ENCODE measurements at regions not wholly inside any gene's neighbourhood (a gene's known extent, or its start where the extent isn't known, plus 50 kb on each side); places are given as distances from the start of the nearest gene placed in this dataset.
"Not testable (repeated sequence)": the region's sequence is repeated elsewhere in the genome, so short reads cannot be mapped to it uniquely, and the experiment has no call there.

DNA sequence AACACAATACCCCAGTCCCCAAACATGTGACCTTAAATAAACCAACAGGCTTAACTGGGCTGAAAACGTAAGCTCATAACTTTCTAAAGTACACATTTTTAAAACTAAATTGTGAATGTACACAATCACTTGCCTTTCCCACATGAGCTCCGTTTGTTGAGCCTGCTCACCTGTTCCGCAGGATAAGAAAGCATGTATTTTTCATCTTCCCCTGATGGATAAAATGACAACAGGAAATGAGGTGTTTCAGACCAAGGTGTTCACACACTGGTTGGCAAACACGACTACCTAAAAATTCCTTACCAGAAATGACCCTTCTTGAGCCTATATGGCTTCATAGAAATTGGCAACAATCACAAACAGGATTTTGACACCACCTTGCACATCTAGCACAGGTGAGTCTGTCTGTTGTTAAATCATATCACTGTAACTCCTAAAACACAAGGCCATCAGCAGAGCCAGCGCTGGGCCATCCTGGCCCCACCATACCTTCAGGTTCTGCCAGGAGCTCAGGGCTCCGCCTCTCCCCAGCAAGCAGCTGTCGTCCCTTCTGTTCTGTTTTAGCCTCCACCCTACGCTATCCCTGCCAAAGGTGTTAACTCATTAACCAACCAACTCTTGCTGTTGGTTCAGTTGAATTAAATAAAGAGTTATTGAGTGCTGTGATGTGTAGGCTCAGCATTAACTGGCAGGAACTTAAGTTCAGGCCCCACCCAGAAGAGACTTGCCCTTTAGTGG is 73.6 kb upstream of the RNF32 start:
- Histone ChIP-seq H3K36me3 (ENCODE audit: control insufficient read depth in 1 of 2, insufficient read depth in 2 of 2, low read depth in 1 of 2, low read length in 2 of 2) (no peaks in the 10 kb centered on the region), H3K23ac (ENCODE audit: low read length in 2 of 2) (no peak overlapping the region), H2BK120ac (ENCODE audit: low read depth, low read length) (no peak overlapping the region), H3K27ac (ENCODE audit: low read length, poor library complexity, severe bottlenecking) (no peak overlapping the region), H2AK5ac (ENCODE audit: low read length, severe bottlenecking) (no peak overlapping the region), H3K27me3 (ENCODE audit: control insufficient read depth in 1 of 2, insufficient read depth in 1 of 2, low read length in 2 of 2) (no peaks in the 10 kb centered on the region), H3K4me2 (ENCODE audit: low read length, poor library complexity, severe bottlenecking) (no peak overlapping the region), H2BK15ac (ENCODE audit: low read depth, poor library complexity, severe bottlenecking) (no peak overlapping the region), H2BK5ac (ENCODE audit: low read depth, low read length, poor library complexity, severe bottlenecking) (no peak overlapping the region), H4K91ac (ENCODE audit: low read length) (no peak overlapping the region), H3K4me1 (ENCODE audit: control insufficient read depth, insufficient read depth, low read depth, low read length) (no peaks in the 10 kb centered on the region), H3K9ac (ENCODE audit: low read length) (no peak overlapping the region), H3K9me3 (ENCODE audit: control insufficient read depth, low read length) (no peaks in the 10 kb centered on the region), H3K14ac (ENCODE audit: low read length in 2 of 2) (no peak overlapping the region), H3K4me3 (ENCODE audit: insufficient read depth in 1 of 2, low read depth in 1 of 2, low read length in 2 of 2) (no peak overlapping the region), H2BK12ac (ENCODE audit: low read length in 2 of 2) (no peak overlapping the region), H2AFZ (ENCODE audit: low read depth, low read length) (no peak overlapping the region), H3K79me1 (replicated peaks; ENCODE audit: low read length, poor library complexity, severe bottlenecking) (no peaks in the 10 kb centered on the region), H3K4ac (ENCODE audit: low read depth in 1 of 2, low read length in 2 of 2) (no peak overlapping the region), H4K8ac (ENCODE audit: low read length) (no peak overlapping the region), H3K18ac (ENCODE audit: low read depth in 1 of 2, low read length in 2 of 2) (no peak overlapping the region)
- DNase-seq, result no peak
- 67% methylated on average over 6 of the region's 8 CpGs for WGBS

DNA sequence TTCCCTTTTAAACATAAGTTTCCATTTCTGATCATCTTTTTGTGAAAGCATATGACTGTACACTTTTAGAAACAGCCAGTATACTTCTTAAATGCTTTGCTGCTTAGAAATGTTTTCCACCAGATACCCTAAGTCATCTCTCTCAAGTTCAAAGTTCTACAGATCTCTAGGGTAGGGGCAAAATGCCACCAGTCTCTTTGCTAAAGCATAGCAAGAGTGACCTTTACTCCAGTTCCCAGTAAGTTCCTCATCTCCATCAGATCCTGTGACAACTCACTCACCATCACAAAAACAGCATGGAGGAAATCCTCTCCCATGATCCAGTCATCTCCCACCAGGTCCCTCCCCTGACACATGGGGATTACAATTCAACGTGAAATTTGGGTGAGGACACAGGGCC is 75.6 kb upstream of the RNF32 start:
- H3K36me3 ChIP-seq (ENCODE audit: control insufficient read depth in 1 of 2, insufficient read depth in 2 of 2, low read depth in 1 of 2, low read length in 2 of 2); H2AFZ ChIP-seq (ENCODE audit: low read depth, low read length): not testable (repeated sequence)

DNA sequence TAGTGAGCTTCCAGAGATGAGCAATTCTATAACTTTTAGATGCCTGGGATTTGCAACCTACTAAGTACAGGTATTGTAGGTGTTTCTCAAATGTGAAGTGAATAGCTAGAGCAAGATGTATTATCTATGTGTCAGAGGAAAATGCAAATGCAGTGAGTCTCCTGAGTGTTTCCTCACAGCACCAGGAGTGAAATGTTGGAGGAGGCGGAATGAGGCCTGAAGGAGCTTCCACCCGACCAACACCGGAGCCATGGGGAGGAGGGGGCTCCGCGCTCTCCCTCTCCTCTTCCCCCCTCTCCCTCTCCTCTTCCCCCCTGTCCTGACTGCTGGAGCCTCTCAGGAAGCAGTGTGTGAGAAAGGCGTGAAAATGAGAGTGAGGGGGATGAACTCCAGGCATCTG is 79.9 kb upstream of the RNF32 start:
- no peaks in the 10 kb centered on the region for H3K27me3 ChIP-seq (ENCODE audit: control insufficient read depth in 1 of 2, insufficient read depth in 1 of 2, low read length in 2 of 2)
- no peak overlapping the region for H3K4me2 ChIP-seq (ENCODE audit: low read length, poor library complexity, severe bottlenecking)
- no peak overlapping the region for H3K27ac ChIP-seq (ENCODE audit: low read length, poor library complexity, severe bottlenecking)
- no peaks in the 10 kb centered on the region for H3K9me3 ChIP-seq (ENCODE audit: control insufficient read depth, low read length)
- no peak overlapping the region for H3K23ac ChIP-seq (ENCODE audit: low read length in 2 of 2)
- no peak overlapping the region for H3K9ac ChIP-seq (ENCODE audit: low read length)
- no peak overlapping the region for H3K4me3 ChIP-seq (ENCODE audit: insufficient read depth in 1 of 2, low read depth in 1 of 2, low read length in 2 of 2)
- DNase-seq, result no peak
- no peak overlapping the region for H2AFZ ChIP-seq (ENCODE audit: low read depth, low read length)
- H3K14ac ChIP-seq (ENCODE audit: low read length in 2 of 2), result no peak overlapping the region
- H4K8ac ChIP-seq (ENCODE audit: low read length), result no peak overlapping the region
- H2BK12ac ChIP-seq (ENCODE audit: low read length in 2 of 2), result no peak overlapping the region
- WGBS, result 70% methylated on average over 2 of the region's 6 CpGs
- H2BK5ac ChIP-seq (ENCODE audit: low read depth, low read length, poor library complexity, severe bottlenecking), result no peak overlapping the region
- H3K4ac ChIP-seq (ENCODE audit: low read depth in 1 of 2, low read length in 2 of 2), result no peak overlapping the region
- H2AK5ac ChIP-seq (ENCODE audit: low read length, severe bottlenecking), result no peak overlapping the region
- no peaks in the 10 kb centered on the region for H3K36me3 ChIP-seq (ENCODE audit: control insufficient read depth in 1 of 2, insufficient read depth in 2 of 2, low read depth in 1 of 2, low read length in 2 of 2)
- H3K79me1 ChIP-seq (replicated peaks; ENCODE audit: low read length, poor library complexity, severe bottlenecking), result no peaks in the 10 kb centered on the region
- H2BK120ac ChIP-seq (ENCODE audit: low read depth, low read length), result no peak overlapping the region
- H3K18ac ChIP-seq (ENCODE audit: low read depth in 1 of 2, low read length in 2 of 2), result no peak overlapping the region
- peaks cover 4% of the 10 kb centered on the region for H3K4me1 ChIP-seq (ENCODE audit: control insufficient read depth, insufficient read depth, low read depth, low read length)
- H4K91ac ChIP-seq (ENCODE audit: low read length), result no peak overlapping the region
- no peak overlapping the region for H2BK15ac ChIP-seq (ENCODE audit: low read depth, poor library complexity, severe bottlenecking)

More for the DNA sequence above, 75.6 kb upstream of the RNF32 start:
- H3K23ac ChIP-seq (ENCODE audit: low read length in 2 of 2); H3K18ac ChIP-seq (ENCODE audit: low read depth in 1 of 2, low read length in 2 of 2); DNase-seq; H2BK5ac ChIP-seq (ENCODE audit: low read depth, low read length, poor library complexity, severe bottlenecking); H3K27ac ChIP-seq (ENCODE audit: low read length, poor library complexity, severe bottlenecking); H2BK12ac ChIP-seq (ENCODE audit: low read length in 2 of 2); H4K8ac ChIP-seq (ENCODE audit: low read length); H3K79me1 ChIP-seq (replicated peaks; ENCODE audit: low read length, poor library complexity, severe bottlenecking); H3K27me3 ChIP-seq (ENCODE audit: control insufficient read depth in 1 of 2, insufficient read depth in 1 of 2, low read length in 2 of 2); H3K9ac ChIP-seq (ENCODE audit: low read length); H2BK120ac ChIP-seq (ENCODE audit: low read depth, low read length); H3K4me1 ChIP-seq (ENCODE audit: control insufficient read depth, insufficient read depth, low read depth, low read length); H3K4ac ChIP-seq (ENCODE audit: low read depth in 1 of 2, low read length in 2 of 2); H3K14ac ChIP-seq (ENCODE audit: low read length in 2 of 2); H3K4me2 ChIP-seq (ENCODE audit: low read length, poor library complexity, severe bottlenecking); H2BK15ac ChIP-seq (ENCODE audit: low read depth, poor library complexity, severe bottlenecking); H3K9me3 ChIP-seq (ENCODE audit: control insufficient read depth, low read length); H4K91ac ChIP-seq (ENCODE audit: low read length); H3K4me3 ChIP-seq (ENCODE audit: insufficient read depth in 1 of 2, low read depth in 1 of 2, low read length in 2 of 2); H2AK5ac ChIP-seq (ENCODE audit: low read length, severe bottlenecking): not testable (repeated sequence)
- WGBS, result 65% methylated on average over 1 of the region's 1 CpG

DNA sequence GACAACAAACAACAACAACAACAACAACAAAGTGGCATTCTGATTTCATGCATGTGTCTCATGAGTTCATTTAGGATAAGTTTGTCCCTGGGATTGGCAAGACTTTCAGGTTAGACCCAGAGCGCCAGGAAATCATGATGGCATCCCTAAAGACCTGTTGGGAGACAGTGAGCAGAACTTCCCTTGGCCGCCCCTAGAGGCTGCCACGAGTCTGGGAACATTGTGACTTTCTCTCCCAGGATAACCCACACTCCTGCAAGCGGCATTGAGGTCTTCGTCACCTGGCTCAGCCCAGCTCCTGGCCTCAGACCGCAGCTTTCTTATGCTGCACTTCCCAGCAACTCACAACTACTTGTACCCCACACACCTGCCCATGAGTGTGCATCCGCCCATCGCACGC is 80.5 kb upstream of the RNF32 start:
- Histone ChIP-seq H3K4me2 (ENCODE audit: low read length, poor library complexity, severe bottlenecking) (no peak overlapping the region), H3K14ac (ENCODE audit: low read length in 2 of 2) (no peak overlapping the region), H3K27ac (ENCODE audit: low read length, poor library complexity, severe bottlenecking) (no peak overlapping the region), H3K79me1 (replicated peaks; ENCODE audit: low read length, poor library complexity, severe bottlenecking) (no peaks in the 10 kb centered on the region), H2BK120ac (ENCODE audit: low read depth, low read length) (no peak overlapping the region), H3K9me3 (ENCODE audit: control insufficient read depth, low read length) (no peaks in the 10 kb centered on the region), H2BK12ac (ENCODE audit: low read length in 2 of 2) (no peak overlapping the region), H3K4ac (ENCODE audit: low read depth in 1 of 2, low read length in 2 of 2) (no peak overlapping the region), H3K4me1 (ENCODE audit: control insufficient read depth, insufficient read depth, low read depth, low read length) (peaks cover 4% of the 10 kb centered on the region), H3K36me3 (ENCODE audit: control insufficient read depth in 1 of 2, insufficient read depth in 2 of 2, low read depth in 1 of 2, low read length in 2 of 2) (no peaks in the 10 kb centered on the region), H2BK5ac (ENCODE audit: low read depth, low read length, poor library complexity, severe bottlenecking) (no peak overlapping the region), H3K18ac (ENCODE audit: low read depth in 1 of 2, low read length in 2 of 2) (no peak overlapping the region), H3K27me3 (ENCODE audit: control insufficient read depth in 1 of 2, insufficient read depth in 1 of 2, low read length in 2 of 2) (no peaks in the 10 kb centered on the region), H4K91ac (ENCODE audit: low read length) (no peak overlapping the region), H2AFZ (ENCODE audit: low read depth, low read length) (no peak overlapping the region), H2BK15ac (ENCODE audit: low read depth, poor library complexity, severe bottlenecking) (no peak overlapping the region), H3K9ac (ENCODE audit: low read length) (no peak overlapping the region), H4K8ac (ENCODE audit: low read length) (no peak overlapping the region), H2AK5ac (ENCODE audit: low read length, severe bottlenecking) (no peak overlapping the region), H3K23ac (ENCODE audit: low read length in 2 of 2) (no peak overlapping the region), H3K4me3 (ENCODE audit: insufficient read depth in 1 of 2, low read depth in 1 of 2, low read length in 2 of 2) (no peak overlapping the region)
- 62% methylated on average over 9 of the region's 9 CpGs for WGBS
- no peak for DNase-seq

All from mesenchymal stem cell (in vitro differentiated cells and primary cell).